ENCODE measurements at regions not wholly inside any gene's neighbourhood (a gene's known extent, or its start where the extent isn't known, plus 50 kb on each side); places are given as distances from the start of the nearest gene placed in this dataset.

- peak; percentile 68 for DNase-seq
Measured at GRCh38 chr5:124663101-124663506, 83.3 kb downstream of the ZNF608 start.

GRCh38 chr5:124662181-124662781, 84.2 kb downstream of the ZNF608 start:
- no peak for DNase-seq

- DNase-seq: peak; percentile 94
Measured at GRCh38 chr5:124661317-124662141, 84.9 kb downstream of the ZNF608 start.

- DNase-seq: peak; percentile 61
Measured at GRCh38 chr5:124660229-124661093, 86.0 kb downstream of the ZNF608 start.

GRCh38 chr5:124659798-124660197, 86.6 kb downstream of the ZNF608 start:
- DNase-seq: no peak

- DNase-seq: no peak
Measured at GRCh38 chr5:124658867-124659557, 87.4 kb downstream of the ZNF608 start.

- DNase-seq: peak; percentile 86
Measured at GRCh38 chr5:124655921-124656511, 90.4 kb downstream of the ZNF608 start.

- peak; percentile 29 for DNase-seq
Measured at GRCh38 chr5:124655251-124655917, 91.1 kb downstream of the ZNF608 start.

GRCh38 chr5:124654418-124654817, 92.0 kb downstream of the ZNF608 start:
- DNase-seq: no peak

- no peak for DNase-seq
Measured at GRCh38 chr5:124653666-124654065, 92.8 kb downstream of the ZNF608 start.

GRCh38 chr5:124652892-124653441, 93.5 kb downstream of the ZNF608 start:
- no peak for DNase-seq

- DNase-seq: no peak
Measured at GRCh38 chr5:124652514-124652819, 94.0 kb downstream of the ZNF608 start.

- peak; percentile 85 for DNase-seq
Measured at GRCh38 chr5:124651663-124652513, 94.6 kb downstream of the ZNF608 start.

- DNase-seq: no peak
Measured at GRCh38 chr5:124650951-124651662, 95.3 kb downstream of the ZNF608 start.

- DNase-seq: no peak
Measured at GRCh38 chr5:124650147-124650561, 96.3 kb downstream of the ZNF608 start.

- DNase-seq: peak; percentile 94
Measured at GRCh38 chr5:124649491-124650146, 96.8 kb downstream of the ZNF608 start.

GRCh38 chr5:124648902-124649467, 97.5 kb downstream of the ZNF608 start:
- no peak for DNase-seq

- DNase-seq: no peak
Measured at GRCh38 chr5:124647352-124647751, 99.1 kb downstream of the ZNF608 start.

- no peak for DNase-seq
Measured at GRCh38 chr5:124645396-124645795, 101.0 kb downstream of the ZNF608 start.
